NCI-H82 (cell line): ENCODE measurements at regions not wholly inside any gene's neighbourhood (a gene's known extent, or its start where the extent isn't known, plus 50 kb on each side); places are given as distances from the start of the nearest gene placed in this dataset.
"Not testable (repeated sequence)": the region's sequence is repeated elsewhere in the genome, so short reads cannot be mapped to it uniquely, and the experiment has no call there.

Experiments
- DNase-seq: peaks from one replicate; lab custom pipeline; 2025; lab: John Stamatoyannopoulos, UW

GRCh38 chr13:64202517-64202916 is 2786.9 kb upstream of the PCDH20 start:
- DNase-seq, result no peak

- no peak for DNase-seq
These were observed 2781.6 kb upstream of the PCDH20 start for GRCh38 chr13:64197232-64197631.

GRCh38 chr13:64186503-64187250 is 2771.0 kb upstream of the PCDH20 start:
- no peak for DNase-seq

GRCh38 chr13:64186071-64186470 is 2770.4 kb upstream of the PCDH20 start:
- no peak for DNase-seq

GRCh38 chr13:64180756-64181155 is 2765.1 kb upstream of the PCDH20 start:
- no peak for DNase-seq

- DNase-seq, result no peak
These were observed 2750.2 kb upstream of the PCDH20 start for GRCh38 chr13:64165826-64166225.

- no peak for DNase-seq
These were observed 2748.8 kb upstream of the PCDH20 start for GRCh38 chr13:64164435-64164834.

- DNase-seq, result no peak
These were observed 2744.8 kb upstream of the PCDH20 start for GRCh38 chr13:64160479-64160878.

- DNase-seq, result no peak
These were observed 2743.3 kb upstream of the PCDH20 start for GRCh38 chr13:64158908-64159307.

GRCh38 chr13:64154514-64154913 is 2738.9 kb upstream of the PCDH20 start:
- peak; percentile 14 for DNase-seq

- DNase-seq, result no peak
These were observed 2715.0 kb upstream of the PCDH20 start for GRCh38 chr13:64130600-64130999.

GRCh38 chr13:64130171-64130570 is 2714.5 kb upstream of the PCDH20 start:
- DNase-seq, result no peak

- DNase-seq, result no peak
These were observed 2712.2 kb upstream of the PCDH20 start for GRCh38 chr13:64127856-64128255.

- no peak for DNase-seq
These were observed 2711.5 kb upstream of the PCDH20 start for GRCh38 chr13:64127192-64127591.

- DNase-seq, result not testable (repeated sequence)
These were observed 2705.5 kb upstream of the PCDH20 start for GRCh38 chr13:64121023-64121709.

- DNase-seq, result no peak
These were observed 2684.3 kb upstream of the PCDH20 start for GRCh38 chr13:64099994-64100393.

GRCh38 chr13:64090311-64090710 is 2674.7 kb upstream of the PCDH20 start:
- no peak for DNase-seq

GRCh38 chr13:64088491-64088890 is 2672.8 kb upstream of the PCDH20 start:
- DNase-seq, result no peak

- DNase-seq, result no peak
These were observed 2672.0 kb upstream of the PCDH20 start for GRCh38 chr13:64087624-64088023.

GRCh38 chr13:64083811-64084210 is 2668.2 kb upstream of the PCDH20 start:
- DNase-seq, result no peak

- no peak for DNase-seq
These were observed 2667.7 kb upstream of the PCDH20 start for GRCh38 chr13:64083396-64083795.

- no peak for DNase-seq
These were observed 2662.9 kb upstream of the PCDH20 start for GRCh38 chr13:64078480-64078936.

GRCh38 chr13:64078025-64078424 is 2662.4 kb upstream of the PCDH20 start:
- DNase-seq, result no peak
